Activated T-helper 17 cell treated with anti-CD3 and anti-CD28 coated beads, Interleukin-2, amount 50 U/mL, for 72 hours (primary cell): ENCODE measurements at regions not wholly inside any gene's neighbourhood (a gene's known extent, or its start where the extent isn't known, plus 50 kb on each side); places are given as distances from the start of the nearest gene placed in this dataset.

Experiments used
- ATAC-seq: fragments of 150-1000 bp; cut with Tn5 transposase; replicated peaks from 2 replicates; pipeline ENCODE4 v1.10.0; 2021; ENCODE audit warnings: mild to moderate bottlenecking, moderate library complexity
- H3K27ac Mint-ChIP-seq: one replicate; pipeline ENCODE4 v1.8.0; 2022; ENCODE audit warnings: mixed read lengths
- H3K27me3 Mint-ChIP-seq: one replicate; pipeline ENCODE4 v1.8.0; 2022; ENCODE audit warnings: mixed read lengths
- H3K36me3 Mint-ChIP-seq: one replicate; pipeline ENCODE4 v1.8.0; 2022; ENCODE audit warnings: low read depth, mild to moderate bottlenecking, mixed read lengths
- H3K4me1 Mint-ChIP-seq: one replicate; pipeline ENCODE4 v1.8.0; 2022; ENCODE audit warnings: mixed read lengths
- H3K4me3 Mint-ChIP-seq: one replicate; pipeline ENCODE4 v1.8.0; 2022; ENCODE audit warnings: mild to moderate bottlenecking, mixed read lengths
- H3K9me3 Mint-ChIP-seq: one replicate; pipeline ENCODE4 v1.8.0; 2022; ENCODE audit warnings: mixed read lengths

DNA sequence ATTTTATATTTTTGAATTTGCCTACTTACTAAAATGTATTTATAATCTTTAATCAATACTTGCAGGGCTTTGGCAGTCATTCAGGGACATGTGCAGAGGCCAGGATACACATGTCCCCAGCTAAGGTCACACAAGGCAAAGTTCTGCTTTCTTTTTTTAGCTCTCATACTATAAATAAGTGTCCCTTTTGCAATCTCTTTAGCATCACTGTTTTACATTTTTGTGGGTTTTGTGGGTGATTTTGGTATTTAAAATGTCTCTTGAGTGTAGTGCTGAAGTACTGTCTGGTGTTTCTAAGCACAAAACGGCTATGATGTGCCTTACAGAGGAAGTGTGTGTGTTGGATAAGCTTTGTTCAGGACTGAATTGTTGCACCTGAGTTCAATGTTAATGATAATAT lies 309.0 kb upstream of the GULP1 start:
- no peak for ATAC-seq
- Mint-ChIP-seq H3K9me3 (no peaks in the 10 kb centered on the region), H3K27ac (no peak overlapping the region), H3K27me3 (no peaks in the 10 kb centered on the region), H3K4me3 (no peak overlapping the region), H3K36me3 (no peaks in the 10 kb centered on the region), H3K4me1 (no peaks in the 10 kb centered on the region)

DNA sequence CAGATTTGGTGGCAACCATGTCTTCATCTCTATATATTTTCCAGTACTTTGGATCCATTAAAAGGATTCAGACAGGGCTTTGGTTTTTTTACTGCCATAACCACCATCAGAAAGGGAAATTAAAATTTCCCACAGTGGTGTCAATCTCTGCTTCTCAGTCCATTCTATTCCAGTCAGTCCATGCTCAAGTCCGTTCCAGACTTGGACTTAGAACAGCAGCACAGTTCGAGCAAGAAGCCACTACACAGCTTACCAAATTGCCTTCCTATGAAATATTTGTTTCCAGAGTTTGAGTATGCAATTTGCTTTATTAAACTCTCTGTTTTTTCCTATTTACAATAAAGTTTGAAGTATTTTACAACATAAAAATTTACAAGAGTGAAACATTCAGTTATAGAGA lies 306.5 kb upstream of the GULP1 start:
- Mint-ChIP-seq H3K9me3 (no peaks in the 10 kb centered on the region), H3K27ac (no peak overlapping the region), H3K4me3 (no peak overlapping the region), H3K36me3 (no peaks in the 10 kb centered on the region), H3K4me1 (no peaks in the 10 kb centered on the region), H3K27me3 (no peaks in the 10 kb centered on the region)
- ATAC-seq: no peak

DNA sequence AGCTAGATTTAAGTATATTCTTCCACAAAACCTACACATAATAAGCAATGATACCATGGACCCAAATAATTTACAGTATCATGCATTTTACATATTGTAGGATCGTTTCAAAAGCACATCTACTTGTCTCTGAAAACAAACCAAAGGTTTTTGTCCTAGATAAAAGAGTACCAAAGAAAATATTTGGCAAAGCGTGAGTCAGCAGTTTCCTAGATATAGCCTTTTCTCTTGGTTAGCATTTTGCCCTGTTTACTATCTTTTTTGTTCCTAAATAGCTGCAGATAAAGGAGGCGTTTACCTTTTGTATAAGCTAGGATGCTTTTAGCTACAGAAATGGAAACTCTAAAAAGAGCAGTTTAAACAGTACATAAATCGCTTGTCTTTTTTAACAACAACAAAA lies 305.8 kb upstream of the GULP1 start:
- H3K4me3 Mint-ChIP-seq: no peak overlapping the region
- no peak for ATAC-seq
- no peaks in the 10 kb centered on the region for H3K4me1 Mint-ChIP-seq
- H3K36me3 Mint-ChIP-seq: no peaks in the 10 kb centered on the region
- no peak overlapping the region for H3K27ac Mint-ChIP-seq
- no peaks in the 10 kb centered on the region for H3K27me3 Mint-ChIP-seq
- H3K9me3 Mint-ChIP-seq: no peaks in the 10 kb centered on the region

DNA sequence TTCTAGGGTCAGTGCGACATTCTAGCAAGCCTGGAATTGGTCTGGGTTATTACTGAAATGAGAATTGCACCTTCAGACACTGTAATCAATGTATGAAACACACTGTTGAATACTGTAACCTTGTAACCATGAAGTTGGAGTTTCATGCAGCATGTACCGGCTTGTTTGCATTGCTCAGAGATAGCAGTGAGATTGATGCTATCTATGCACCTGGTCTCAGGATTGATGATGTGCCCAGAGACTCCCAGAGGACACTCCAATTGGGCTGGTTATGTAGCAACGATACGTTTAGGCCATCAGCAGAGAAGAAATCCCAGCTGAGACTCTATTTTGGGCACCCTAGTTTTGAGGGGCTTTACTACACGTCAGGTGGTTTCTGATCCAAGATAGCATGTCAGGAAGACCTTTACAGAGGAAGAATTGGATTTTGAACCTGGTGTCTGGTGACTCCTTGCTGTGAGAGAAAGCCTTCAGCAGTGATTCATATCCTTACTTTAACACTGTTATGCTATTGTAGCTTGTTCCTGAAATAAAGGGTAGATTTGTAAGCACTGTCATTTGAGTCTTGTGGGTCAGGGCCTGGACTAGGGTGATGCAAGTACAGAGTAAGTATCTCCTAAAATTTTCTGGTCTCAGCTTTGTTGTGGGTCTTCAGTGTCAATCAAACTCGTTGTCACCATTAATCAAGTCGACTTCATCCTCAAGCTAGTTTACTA lies 305.1 kb upstream of the GULP1 start:
- no peak overlapping the region for H3K27ac Mint-ChIP-seq
- H3K4me3 Mint-ChIP-seq: no peak overlapping the region
- ATAC-seq: no peak
- no peaks in the 10 kb centered on the region for H3K9me3 Mint-ChIP-seq
- no peaks in the 10 kb centered on the region for H3K27me3 Mint-ChIP-seq
- no peaks in the 10 kb centered on the region for H3K4me1 Mint-ChIP-seq
- no peaks in the 10 kb centered on the region for H3K36me3 Mint-ChIP-seq

DNA sequence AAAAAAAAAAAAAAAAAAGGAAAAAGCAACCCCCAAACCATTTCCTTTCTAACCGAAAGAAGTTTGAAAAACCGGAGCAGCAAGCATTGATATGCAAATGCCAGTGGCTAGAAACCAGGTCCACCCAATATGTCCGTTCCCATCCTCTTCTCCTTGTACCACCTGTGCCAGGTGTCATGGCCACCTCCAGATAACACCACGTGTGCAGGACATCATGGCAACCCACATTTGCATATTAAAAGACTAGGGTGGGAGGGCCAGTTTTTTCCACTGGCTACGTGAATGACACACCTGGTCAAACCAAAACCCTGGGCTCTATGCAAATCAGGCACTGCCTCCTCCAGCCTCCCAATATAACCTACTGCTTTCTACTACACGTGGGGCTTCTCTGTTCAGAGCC lies 303.3 kb upstream of the GULP1 start:
- Mint-ChIP-seq H3K27me3 (no peaks in the 10 kb centered on the region), H3K36me3 (no peaks in the 10 kb centered on the region), H3K27ac (no peak overlapping the region), H3K4me3 (no peak overlapping the region), H3K4me1 (no peaks in the 10 kb centered on the region), H3K9me3 (no peaks in the 10 kb centered on the region)
- no peak for ATAC-seq

DNA sequence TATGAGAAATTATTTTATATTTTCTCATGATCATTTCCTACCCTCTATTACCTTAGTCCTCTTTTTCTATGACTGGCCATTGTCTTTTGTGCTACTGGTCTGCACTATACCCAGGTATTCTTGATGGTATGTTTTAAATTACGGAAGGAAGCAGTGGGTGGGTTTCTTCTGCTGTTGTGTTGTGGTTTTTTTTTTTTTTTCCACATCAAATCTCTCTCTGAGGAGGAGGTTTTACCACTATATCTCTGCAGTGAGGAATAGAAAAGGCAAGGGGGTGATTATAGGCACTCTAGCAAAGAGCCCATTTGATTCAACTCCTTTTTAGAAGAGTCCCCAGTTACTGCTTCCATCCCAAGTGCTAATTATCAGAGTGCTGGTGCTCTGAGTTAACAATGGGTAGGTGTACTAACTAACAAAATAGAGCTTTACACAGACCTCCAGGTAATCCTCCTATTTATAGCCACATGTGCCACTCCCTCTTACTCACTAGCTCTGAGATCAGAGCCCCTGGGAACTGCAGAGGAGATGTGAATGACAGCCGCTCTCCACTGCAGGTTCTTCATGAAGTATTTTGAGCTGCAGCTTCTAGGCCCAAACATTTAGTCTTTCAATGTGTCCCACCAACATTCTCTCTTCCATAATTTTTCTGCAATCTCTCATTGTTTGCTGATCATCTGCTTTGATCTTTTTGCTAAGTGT lies 301.6 kb upstream of the GULP1 start:
- peak; percentile 34 for ATAC-seq
- Mint-ChIP-seq H3K4me3 (no peak overlapping the region), H3K9me3 (no peaks in the 10 kb centered on the region), H3K4me1 (no peaks in the 10 kb centered on the region), H3K27me3 (no peaks in the 10 kb centered on the region), H3K36me3 (no peaks in the 10 kb centered on the region), H3K27ac (no peak overlapping the region)

DNA sequence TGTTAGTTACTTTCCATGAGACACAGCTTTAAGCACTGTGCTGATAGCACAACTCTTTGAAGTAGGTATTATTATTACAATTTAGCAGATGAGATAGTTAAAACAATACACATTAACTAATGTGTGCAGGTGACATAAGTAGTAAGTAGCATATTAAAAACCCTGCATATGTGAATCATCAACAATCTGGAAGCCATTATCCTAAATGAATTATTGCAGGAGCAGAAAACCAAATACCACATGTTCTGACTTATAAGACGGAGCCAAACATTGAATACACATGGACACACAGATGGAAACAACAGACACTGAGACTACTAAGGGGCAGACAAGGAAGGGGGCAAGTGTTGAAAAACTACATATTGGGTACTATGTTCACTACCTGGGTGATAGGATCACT lies 300.3 kb upstream of the GULP1 start:
- H3K27me3 Mint-ChIP-seq: no peaks in the 10 kb centered on the region
- no peak for ATAC-seq
- H3K4me3 Mint-ChIP-seq: no peak overlapping the region
- H3K27ac Mint-ChIP-seq: no peak overlapping the region
- H3K4me1 Mint-ChIP-seq: no peaks in the 10 kb centered on the region
- no peaks in the 10 kb centered on the region for H3K36me3 Mint-ChIP-seq
- H3K9me3 Mint-ChIP-seq: no peaks in the 10 kb centered on the region

DNA sequence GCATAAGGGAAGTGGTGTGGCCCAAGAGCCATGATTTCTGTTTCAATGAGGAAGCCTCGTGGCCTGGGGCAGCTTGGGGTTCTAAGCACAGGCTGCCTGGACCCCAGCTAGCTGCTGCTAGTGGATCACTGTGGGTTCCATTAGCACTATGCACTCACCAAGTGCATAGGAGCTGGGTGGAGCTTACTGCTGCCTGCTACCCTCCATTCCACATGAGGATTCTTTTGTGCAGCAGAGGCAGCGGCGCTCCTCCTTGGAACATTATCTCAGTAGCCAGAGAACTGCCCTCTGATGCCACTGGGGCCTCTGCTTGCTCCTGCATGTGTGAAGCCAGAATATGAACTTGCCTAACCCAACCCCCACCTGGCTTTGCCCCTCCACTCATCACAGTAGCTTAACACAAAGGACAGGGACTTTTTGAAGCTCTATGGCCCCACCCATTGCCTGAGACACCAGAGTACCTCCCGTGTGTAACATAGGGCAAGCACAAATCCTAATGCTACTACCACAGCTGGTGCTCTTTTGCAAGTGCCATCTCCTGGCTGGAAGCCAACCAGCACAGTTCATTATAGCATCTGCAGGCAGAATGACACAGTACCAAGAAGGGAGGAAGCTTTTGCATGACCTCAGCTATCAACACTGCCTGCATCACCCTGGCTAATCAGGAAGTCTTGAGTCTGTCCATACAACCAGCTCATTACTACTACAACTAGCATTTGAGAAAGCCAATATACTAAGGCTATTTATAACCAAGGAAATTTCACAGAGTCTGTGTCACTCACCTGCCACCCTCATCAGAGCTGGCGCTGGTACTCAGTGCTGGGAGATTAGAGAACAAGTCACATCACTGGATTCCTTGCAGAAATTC lies 297.0 kb upstream of the GULP1 start:
- ATAC-seq: no peak
- Mint-ChIP-seq H3K27ac (no peak overlapping the region), H3K4me3 (no peak overlapping the region), H3K9me3 (peaks cover 3% of the 10 kb centered on the region), H3K27me3 (no peaks in the 10 kb centered on the region), H3K36me3 (no peaks in the 10 kb centered on the region), H3K4me1 (no peaks in the 10 kb centered on the region)

DNA sequence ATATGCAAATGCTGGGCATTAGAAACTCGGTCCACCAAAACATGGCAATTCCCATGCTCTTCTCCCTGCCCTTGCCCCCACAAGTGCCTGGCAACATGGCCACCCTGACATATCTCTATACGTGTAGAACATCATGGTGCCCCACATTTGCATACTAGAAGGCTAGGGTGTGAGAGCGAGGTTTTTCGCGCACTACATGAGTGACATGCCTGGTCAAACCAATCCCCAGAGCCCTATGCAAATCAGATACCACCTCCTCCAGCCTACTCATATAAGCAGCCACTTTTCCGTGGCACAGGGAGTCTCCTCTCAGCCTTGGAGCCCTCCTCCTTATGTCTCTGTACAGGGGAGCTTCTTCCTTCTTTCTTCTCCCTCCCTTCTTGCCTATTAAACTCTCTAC lies 296.1 kb upstream of the GULP1 start:
- Mint-ChIP-seq H3K36me3 (no peaks in the 10 kb centered on the region), H3K4me1 (no peaks in the 10 kb centered on the region), H3K9me3 (peaks cover 3% of the 10 kb centered on the region), H3K27ac (no peak overlapping the region), H3K27me3 (no peaks in the 10 kb centered on the region), H3K4me3 (no peak overlapping the region)
- no peak for ATAC-seq

DNA sequence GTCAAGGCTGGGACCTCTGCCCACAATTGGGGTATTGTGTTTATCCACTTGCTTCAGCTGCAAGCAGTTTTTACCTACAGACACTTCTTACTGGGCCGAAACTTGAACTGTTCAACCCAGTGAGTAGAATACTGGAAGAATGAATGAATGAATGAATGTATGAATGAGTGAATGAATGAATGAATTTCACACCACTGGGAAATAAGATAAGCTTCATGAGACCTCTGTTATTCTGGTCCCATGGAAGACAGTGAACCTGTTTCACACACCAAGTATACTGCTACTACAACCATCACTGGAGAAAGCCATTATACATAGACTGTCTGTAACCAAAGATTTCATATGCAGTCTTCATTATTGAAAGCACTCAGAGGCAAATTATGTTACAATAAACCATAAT lies 295.0 kb upstream of the GULP1 start:
- peaks cover 3% of the 10 kb centered on the region for H3K9me3 Mint-ChIP-seq
- no peaks in the 10 kb centered on the region for H3K36me3 Mint-ChIP-seq
- no peak for ATAC-seq
- H3K27me3 Mint-ChIP-seq: no peaks in the 10 kb centered on the region
- H3K4me1 Mint-ChIP-seq: no peaks in the 10 kb centered on the region
- H3K4me3 Mint-ChIP-seq: no peak overlapping the region
- no peak overlapping the region for H3K27ac Mint-ChIP-seq

DNA sequence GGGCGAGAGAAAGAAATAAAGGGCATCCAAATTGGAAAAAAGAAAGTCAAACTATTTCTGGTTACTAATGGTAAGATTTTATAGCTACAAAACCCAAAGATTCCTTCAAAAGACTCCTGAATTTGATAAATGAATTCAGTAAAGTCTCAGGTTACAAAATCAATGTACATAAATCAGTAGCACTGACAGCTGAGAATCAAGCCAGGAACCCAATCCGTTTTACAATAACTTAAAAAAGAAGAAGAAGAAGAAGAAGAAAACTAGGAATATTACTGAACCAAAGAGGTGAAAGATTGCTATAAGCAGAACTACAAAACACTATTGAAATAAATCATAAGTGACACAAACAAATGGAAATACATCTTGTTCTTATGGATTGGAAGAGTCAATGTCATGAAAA lies 291.5 kb upstream of the GULP1 start:
- Mint-ChIP-seq H3K36me3 (no peaks in the 10 kb centered on the region), H3K4me3 (no peak overlapping the region), H3K27me3 (no peaks in the 10 kb centered on the region), H3K9me3 (peaks cover 3% of the 10 kb centered on the region), H3K4me1 (no peaks in the 10 kb centered on the region), H3K27ac (no peak overlapping the region)
- no peak for ATAC-seq

DNA sequence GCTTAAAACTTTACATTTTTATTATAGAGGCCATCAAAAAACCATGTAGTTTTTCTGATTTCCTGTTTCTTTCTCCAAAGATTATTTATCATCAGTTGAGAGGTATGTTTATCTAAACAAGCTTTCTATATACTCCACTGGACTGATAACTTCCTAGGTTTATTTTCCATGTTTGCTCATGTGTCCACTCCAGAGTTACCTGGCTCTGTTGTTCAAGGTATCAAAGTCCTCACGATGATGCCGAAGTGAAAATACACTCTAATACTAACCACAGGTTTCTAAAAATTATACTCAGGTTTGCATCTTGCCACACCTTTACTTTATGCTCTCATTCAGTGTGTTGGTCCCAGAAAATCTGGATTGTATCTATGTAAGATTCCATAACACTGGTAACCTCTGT lies 287.9 kb upstream of the GULP1 start:
- H3K27ac Mint-ChIP-seq: no peak overlapping the region
- no peaks in the 10 kb centered on the region for H3K36me3 Mint-ChIP-seq
- no peaks in the 10 kb centered on the region for H3K4me1 Mint-ChIP-seq
- H3K9me3 Mint-ChIP-seq: peaks cover 3% of the 10 kb centered on the region
- H3K4me3 Mint-ChIP-seq: no peak overlapping the region
- no peak for ATAC-seq
- H3K27me3 Mint-ChIP-seq: no peaks in the 10 kb centered on the region

DNA sequence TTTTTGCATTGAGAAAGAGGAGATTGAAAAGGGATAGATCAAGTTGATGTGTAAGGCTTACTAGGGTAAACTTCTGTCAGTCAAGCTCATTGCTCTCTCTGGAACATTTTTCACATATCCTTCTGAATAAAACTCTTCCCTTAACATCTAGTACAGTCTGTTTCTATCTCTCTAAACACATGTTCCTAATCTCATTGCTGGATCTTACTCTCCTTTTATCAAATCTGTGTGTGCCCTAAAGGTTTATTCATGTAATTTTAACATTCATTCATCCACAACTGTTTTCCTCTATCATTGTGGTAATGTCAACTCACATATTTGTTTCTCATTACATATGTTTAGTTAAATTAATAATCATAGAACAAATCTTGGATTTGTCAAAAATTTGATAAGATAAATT lies 277.9 kb upstream of the GULP1 start:
- no peaks in the 10 kb centered on the region for H3K27me3 Mint-ChIP-seq
- ATAC-seq: no peak
- H3K9me3 Mint-ChIP-seq: no peaks in the 10 kb centered on the region
- H3K36me3 Mint-ChIP-seq: no peaks in the 10 kb centered on the region
- H3K4me1 Mint-ChIP-seq: no peaks in the 10 kb centered on the region
- H3K27ac Mint-ChIP-seq: no peak overlapping the region
- no peak overlapping the region for H3K4me3 Mint-ChIP-seq

DNA sequence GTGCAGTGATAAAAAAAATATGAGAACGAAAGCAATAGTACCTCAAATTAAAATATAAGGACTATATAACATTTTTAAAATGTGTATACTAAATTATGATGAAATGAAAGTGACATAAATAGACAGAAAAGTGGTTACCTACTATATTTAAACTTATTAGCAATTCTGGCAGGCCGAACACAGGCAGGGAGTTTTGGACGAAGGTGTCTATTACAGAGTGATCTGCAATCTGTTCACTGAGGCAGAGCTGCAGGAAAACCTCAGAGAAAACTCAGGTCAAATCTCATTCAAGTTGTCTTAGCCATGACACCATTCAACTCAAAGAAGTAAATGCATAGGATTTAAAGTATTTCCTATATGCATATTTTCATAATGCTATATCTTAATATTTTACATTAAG lies 274.8 kb upstream of the GULP1 start:
- no peak overlapping the region for H3K27ac Mint-ChIP-seq
- H3K4me1 Mint-ChIP-seq: no peaks in the 10 kb centered on the region
- H3K27me3 Mint-ChIP-seq: no peaks in the 10 kb centered on the region
- no peaks in the 10 kb centered on the region for H3K9me3 Mint-ChIP-seq
- no peaks in the 10 kb centered on the region for H3K36me3 Mint-ChIP-seq
- no peak overlapping the region for H3K4me3 Mint-ChIP-seq
- no peak for ATAC-seq

DNA sequence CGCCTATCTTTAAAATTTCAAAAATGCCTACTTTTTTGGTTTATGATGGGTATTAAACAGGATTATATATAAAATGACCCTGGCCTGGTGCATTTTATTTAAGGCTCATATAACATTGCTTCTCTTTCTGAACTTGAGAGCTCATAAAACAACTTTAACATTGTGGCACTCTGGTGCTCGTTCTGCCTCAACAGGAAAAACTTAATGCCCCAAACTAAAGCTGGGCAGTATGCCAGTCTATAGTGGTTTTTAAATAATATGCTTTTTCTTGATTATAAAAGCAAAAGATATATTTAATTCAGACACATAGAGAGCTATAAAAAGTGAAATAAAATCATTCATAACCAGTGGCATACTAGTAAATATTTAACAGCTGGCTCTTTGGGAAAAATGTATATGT lies 269.3 kb upstream of the GULP1 start:
- ATAC-seq: no peak
- H3K4me3 Mint-ChIP-seq: no peak overlapping the region
- H3K27me3 Mint-ChIP-seq: no peaks in the 10 kb centered on the region
- H3K4me1 Mint-ChIP-seq: no peaks in the 10 kb centered on the region
- no peaks in the 10 kb centered on the region for H3K9me3 Mint-ChIP-seq
- no peak overlapping the region for H3K27ac Mint-ChIP-seq
- H3K36me3 Mint-ChIP-seq: no peaks in the 10 kb centered on the region
